Body of pancreas (tissue), 4 donors: ENCODE measurements at regions not wholly inside any gene's neighbourhood (a gene's known extent, or its start where the extent isn't known, plus 50 kb on each side); places are given as distances from the start of the nearest gene placed in this dataset.

Experiments used
- POLR2A ChIP-seq, 3 donors: fragments of 450-650 bp; IDR thresholded peaks; one replicate each; pipeline ENCODE4 v1.6.1; 2016; ENCODE audit warnings: antibody characterized with exemption in 3 of 3, mild to moderate bottlenecking in 2 of 3
- TF ChIP-seq, protein P1 (sequence below), 7 experiments: fragments of 450-650 bp in 4 of 7; fragments of 200-600 bp in 3 of 7; sonication (generic) in 3 of 7; IDR thresholded peaks; one replicate each; pipeline ENCODE4 v1.5.1; 2016 to 2019; ENCODE audit warnings: antibody characterized with exemption in 7 of 7

DNA sequence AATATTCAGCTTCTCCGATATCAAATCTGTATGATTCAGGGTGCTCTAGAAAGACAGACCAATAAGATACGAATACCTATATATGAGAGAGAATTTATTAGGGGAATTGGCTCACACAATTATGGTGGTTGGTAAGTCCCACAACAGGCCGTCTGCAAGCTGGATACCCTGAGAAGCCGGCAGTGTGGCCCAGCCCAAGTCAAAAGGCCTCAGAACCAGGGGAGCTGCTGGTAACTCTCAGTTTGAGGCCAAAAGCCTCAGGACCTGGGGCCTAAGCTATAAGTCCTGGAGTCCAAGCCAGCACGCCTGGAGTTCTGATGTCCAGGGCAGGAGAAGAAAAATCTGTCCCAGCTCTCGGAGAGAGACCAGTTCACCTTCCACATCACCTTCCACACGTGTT lies 318.7 kb downstream of the BRD1 start:
- TF ChIP-seq, protein P1, sequence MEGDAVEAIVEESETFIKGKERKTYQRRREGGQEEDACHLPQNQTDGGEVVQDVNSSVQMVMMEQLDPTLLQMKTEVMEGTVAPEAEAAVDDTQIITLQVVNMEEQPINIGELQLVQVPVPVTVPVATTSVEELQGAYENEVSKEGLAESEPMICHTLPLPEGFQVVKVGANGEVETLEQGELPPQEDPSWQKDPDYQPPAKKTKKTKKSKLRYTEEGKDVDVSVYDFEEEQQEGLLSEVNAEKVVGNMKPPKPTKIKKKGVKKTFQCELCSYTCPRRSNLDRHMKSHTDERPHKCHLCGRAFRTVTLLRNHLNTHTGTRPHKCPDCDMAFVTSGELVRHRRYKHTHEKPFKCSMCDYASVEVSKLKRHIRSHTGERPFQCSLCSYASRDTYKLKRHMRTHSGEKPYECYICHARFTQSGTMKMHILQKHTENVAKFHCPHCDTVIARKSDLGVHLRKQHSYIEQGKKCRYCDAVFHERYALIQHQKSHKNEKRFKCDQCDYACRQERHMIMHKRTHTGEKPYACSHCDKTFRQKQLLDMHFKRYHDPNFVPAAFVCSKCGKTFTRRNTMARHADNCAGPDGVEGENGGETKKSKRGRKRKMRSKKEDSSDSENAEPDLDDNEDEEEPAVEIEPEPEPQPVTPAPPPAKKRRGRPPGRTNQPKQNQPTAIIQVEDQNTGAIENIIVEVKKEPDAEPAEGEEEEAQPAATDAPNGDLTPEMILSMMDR (IDR thresholded peaks at IDR 0.05) = no peak
- TF ChIP-seq POLR2A (IDR thresholded peaks at IDR 0.05) = no peak
